ENCODE measurements at regions not wholly inside any gene's neighbourhood (a gene's known extent, or its start where the extent isn't known, plus 50 kb on each side); places are given as distances from the start of the nearest gene placed in this dataset.

DNA sequence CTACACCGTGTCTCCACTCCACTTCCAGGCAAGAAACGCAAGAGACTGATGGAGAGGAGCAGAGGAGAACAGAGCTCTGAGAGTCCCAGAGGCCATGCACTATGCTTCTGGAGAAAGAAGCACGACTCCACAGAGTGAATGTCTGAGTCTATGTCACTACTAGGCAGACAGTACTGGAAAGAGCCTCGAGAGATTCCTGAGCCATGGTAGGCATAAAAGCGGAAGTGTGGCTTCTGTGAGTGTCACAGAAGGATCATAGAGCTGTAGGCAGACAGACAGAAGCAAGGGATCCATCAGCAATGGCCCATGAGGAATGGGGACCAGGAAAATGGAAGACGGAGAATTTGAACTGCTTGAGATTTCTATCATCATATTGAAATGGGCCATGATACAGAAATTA, 542.6 kb downstream of the ZEB2 start:
- no peak overlapping the region for H3K4me3 ChIP-seq (ENCODE audit: low read depth, low read length)
- TF ChIP-seq MYC (IDR thresholded peaks at IDR 0.05; ENCODE audit: low read depth, low read length): no peak
- TF ChIP-seq, protein P1, sequence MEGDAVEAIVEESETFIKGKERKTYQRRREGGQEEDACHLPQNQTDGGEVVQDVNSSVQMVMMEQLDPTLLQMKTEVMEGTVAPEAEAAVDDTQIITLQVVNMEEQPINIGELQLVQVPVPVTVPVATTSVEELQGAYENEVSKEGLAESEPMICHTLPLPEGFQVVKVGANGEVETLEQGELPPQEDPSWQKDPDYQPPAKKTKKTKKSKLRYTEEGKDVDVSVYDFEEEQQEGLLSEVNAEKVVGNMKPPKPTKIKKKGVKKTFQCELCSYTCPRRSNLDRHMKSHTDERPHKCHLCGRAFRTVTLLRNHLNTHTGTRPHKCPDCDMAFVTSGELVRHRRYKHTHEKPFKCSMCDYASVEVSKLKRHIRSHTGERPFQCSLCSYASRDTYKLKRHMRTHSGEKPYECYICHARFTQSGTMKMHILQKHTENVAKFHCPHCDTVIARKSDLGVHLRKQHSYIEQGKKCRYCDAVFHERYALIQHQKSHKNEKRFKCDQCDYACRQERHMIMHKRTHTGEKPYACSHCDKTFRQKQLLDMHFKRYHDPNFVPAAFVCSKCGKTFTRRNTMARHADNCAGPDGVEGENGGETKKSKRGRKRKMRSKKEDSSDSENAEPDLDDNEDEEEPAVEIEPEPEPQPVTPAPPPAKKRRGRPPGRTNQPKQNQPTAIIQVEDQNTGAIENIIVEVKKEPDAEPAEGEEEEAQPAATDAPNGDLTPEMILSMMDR (IDR thresholded peaks at IDR 0.05; ENCODE audit: low read depth, low read length): no peak
- TF ChIP-seq, protein P2, sequence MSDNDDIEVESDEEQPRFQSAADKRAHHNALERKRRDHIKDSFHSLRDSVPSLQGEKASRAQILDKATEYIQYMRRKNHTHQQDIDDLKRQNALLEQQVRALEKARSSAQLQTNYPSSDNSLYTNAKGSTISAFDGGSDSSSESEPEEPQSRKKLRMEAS (IDR thresholded peaks at IDR 0.05; ENCODE audit: low read depth, low read length): no peak
- no peak for DNase-seq (ENCODE audit: low read depth)

DNA sequence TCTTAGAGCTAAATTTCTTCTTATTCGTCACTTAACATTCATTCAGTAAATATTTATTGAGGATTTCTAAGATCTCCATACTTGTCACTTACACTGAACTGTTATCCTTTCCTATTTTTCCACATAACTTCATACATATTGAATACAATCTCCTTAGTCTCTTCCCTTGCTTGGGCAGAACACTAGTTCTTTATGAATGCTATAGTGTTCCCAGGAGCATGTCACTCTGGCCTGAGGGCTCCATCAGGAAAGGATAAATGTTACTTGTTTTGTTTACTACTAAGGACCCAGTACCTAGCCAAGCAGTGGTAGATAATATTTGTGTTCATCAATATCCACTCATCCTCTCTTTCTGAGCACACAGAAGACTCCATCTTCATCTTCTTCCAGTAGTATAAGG, 544.7 kb downstream of the ZEB2 start:
- TF ChIP-seq, protein P2 (IDR thresholded peaks at IDR 0.05; ENCODE audit: low read depth, low read length): no peak
- no peak for TF ChIP-seq MYC (IDR thresholded peaks at IDR 0.05; ENCODE audit: low read depth, low read length)
- TF ChIP-seq, protein P1 (IDR thresholded peaks at IDR 0.05; ENCODE audit: low read depth, low read length): no peak
- TF ChIP-seq POLR2A (IDR thresholded peaks at IDR 0.05; ENCODE audit: extremely low read depth, insufficient read length): no peak
- no peak for DNase-seq (ENCODE audit: low read depth)
- H3K4me3 ChIP-seq (ENCODE audit: low read depth, low read length): no peak overlapping the region

DNA sequence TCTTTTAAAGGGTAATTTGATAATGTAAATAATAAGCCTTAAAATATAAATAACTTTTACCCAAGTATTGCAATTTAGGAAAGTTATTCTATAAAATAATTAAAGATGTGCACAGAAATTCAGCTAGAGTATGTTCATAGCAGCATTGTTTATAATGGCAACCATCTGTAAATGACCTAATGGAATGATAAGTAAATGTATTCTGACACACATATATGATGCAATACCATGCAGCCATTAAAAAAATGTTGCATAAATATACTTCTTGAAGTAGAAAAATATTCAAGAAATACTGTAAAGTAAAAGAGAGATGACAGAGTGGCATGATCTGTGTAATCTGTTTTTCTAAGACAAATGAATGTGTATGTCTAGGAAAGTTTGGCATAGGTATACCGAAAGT, 545.7 kb downstream of the ZEB2 start:
- TF ChIP-seq MYC (IDR thresholded peaks at IDR 0.05; ENCODE audit: low read depth, low read length) (no peak), POLR2A (IDR thresholded peaks at IDR 0.05; ENCODE audit: extremely low read depth, insufficient read length) (no peak)
- TF ChIP-seq, protein P2 (IDR thresholded peaks at IDR 0.05; ENCODE audit: low read depth, low read length): no peak
- TF ChIP-seq, protein P1 (IDR thresholded peaks at IDR 0.05; ENCODE audit: low read depth, low read length): no peak
- H3K4me3 ChIP-seq (ENCODE audit: low read depth, low read length): no peak overlapping the region
- DNase-seq (ENCODE audit: low read depth): no peak

DNA sequence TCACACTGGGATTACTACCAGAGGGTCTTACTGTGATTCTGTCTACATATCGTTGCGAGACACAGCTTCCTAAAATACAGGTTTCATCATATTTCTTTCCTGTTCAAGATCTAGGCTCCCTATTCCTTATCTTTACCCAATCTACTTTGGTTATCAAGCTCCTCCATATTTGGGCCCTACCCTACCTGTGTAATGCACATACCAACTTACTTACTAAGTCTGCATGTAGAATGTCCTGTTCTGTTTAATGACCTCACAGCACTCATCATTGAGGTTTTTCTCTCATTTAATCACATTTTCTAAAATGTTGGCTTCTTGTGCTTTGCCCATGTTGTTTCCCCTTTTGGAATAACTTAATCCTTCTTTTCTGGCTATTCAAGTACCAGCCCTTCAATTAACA, 551.1 kb downstream of the ZEB2 start:
- TF ChIP-seq, protein P1 (IDR thresholded peaks at IDR 0.05; ENCODE audit: low read depth, low read length): no peak
- TF ChIP-seq MYC (IDR thresholded peaks at IDR 0.05; ENCODE audit: low read depth, low read length) (no peak), POLR2A (IDR thresholded peaks at IDR 0.05; ENCODE audit: extremely low read depth, insufficient read length) (no peak)
- TF ChIP-seq, protein P2 (IDR thresholded peaks at IDR 0.05; ENCODE audit: low read depth, low read length): no peak
- H3K4me3 ChIP-seq (ENCODE audit: low read depth, low read length): no peak overlapping the region
- no peak for DNase-seq (ENCODE audit: low read depth)

DNA sequence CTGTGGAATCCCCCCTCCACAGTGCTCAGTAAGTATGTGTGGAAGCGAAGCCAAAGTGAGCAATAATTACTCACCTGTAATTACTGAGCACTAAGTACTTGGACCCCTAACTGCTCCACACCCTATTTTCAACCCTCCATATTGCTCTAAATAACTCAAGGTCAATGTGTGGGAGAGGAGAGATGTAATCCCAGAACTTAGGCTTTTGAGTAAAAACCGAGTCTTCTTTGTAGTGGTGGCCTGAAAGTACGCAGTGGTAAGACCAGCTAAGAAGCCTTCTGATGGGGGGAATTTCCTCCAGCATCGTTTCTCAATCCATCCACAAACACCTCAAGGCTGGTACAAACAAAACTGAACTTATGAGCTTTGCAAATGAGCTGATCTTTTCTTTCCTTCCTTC, 551.6 kb downstream of the ZEB2 start:
- H3K4me3 ChIP-seq (ENCODE audit: low read depth, low read length): no peak overlapping the region
- TF ChIP-seq, protein P1 (IDR thresholded peaks at IDR 0.05; ENCODE audit: low read depth, low read length): no peak
- TF ChIP-seq POLR2A (IDR thresholded peaks at IDR 0.05; ENCODE audit: extremely low read depth, insufficient read length) (no peak), MYC (IDR thresholded peaks at IDR 0.05; ENCODE audit: low read depth, low read length) (no peak)
- TF ChIP-seq, protein P2 (IDR thresholded peaks at IDR 0.05; ENCODE audit: low read depth, low read length): no peak
- no peak for DNase-seq (ENCODE audit: low read depth)
